ENCODE measurements at regions not wholly inside any gene's neighbourhood (a gene's known extent, or its start where the extent isn't known, plus 50 kb on each side); places are given as distances from the start of the nearest gene placed in this dataset.
"Not testable (repeated sequence)": the region's sequence is repeated elsewhere in the genome, so short reads cannot be mapped to it uniquely, and the experiment has no call there.

- H3K36me3 ChIP-seq (ENCODE audit: control insufficient read depth in 4 of 4, insufficient read depth in 3 of 4, low read depth in 1 of 4, low read length in 3 of 4); H3K4me1 ChIP-seq (ENCODE audit: control insufficient read depth in 4 of 4, insufficient read depth in 4 of 4, low read length in 3 of 4); DNase-seq (ENCODE audit: low spot score); H3K4me3 ChIP-seq (ENCODE audit: low read depth in 1 of 3, low read length in 3 of 3); H3K27me3 ChIP-seq (ENCODE audit: control insufficient read depth in 4 of 4, insufficient read depth in 4 of 4, low read length in 3 of 4); H3K27ac ChIP-seq (ENCODE audit: low read depth in 1 of 2, low read length in 2 of 2); H3K9ac ChIP-seq (ENCODE audit: low read depth in 1 of 2, low read length in 2 of 2); H3K9me3 ChIP-seq (ENCODE audit: control insufficient read depth in 4 of 4, low read length in 3 of 4): not testable (repeated sequence)
- WGBS, result 80% methylated on average over 7 of the region's 7 CpGs
Measured at GRCh38 chr6:137809895-137810553, 57.0 kb upstream of the TNFAIP3 start.

- Histone ChIP-seq H3K36me3 (ENCODE audit: control insufficient read depth in 4 of 4, insufficient read depth in 3 of 4, low read depth in 1 of 4, low read length in 3 of 4) (no peaks in the 10 kb centered on the region), H3K4me3 (ENCODE audit: low read depth in 1 of 3, low read length in 3 of 3) (no peak overlapping the region), H3K9ac (ENCODE audit: low read depth in 1 of 2, low read length in 2 of 2) (no peak overlapping the region), H3K27ac (ENCODE audit: low read depth in 1 of 2, low read length in 2 of 2) (peak overlapping the region in 1 of 2 donors; percentile 3), H3K4me1 (ENCODE audit: control insufficient read depth in 4 of 4, insufficient read depth in 4 of 4, low read length in 3 of 4) (peaks cover 0 to 5% (median 0%) of the 10 kb centered on the region in 4 donors), H3K9me3 (ENCODE audit: control insufficient read depth in 4 of 4, low read length in 3 of 4) (no peaks in the 10 kb centered on the region), H3K27me3 (ENCODE audit: control insufficient read depth in 4 of 4, insufficient read depth in 4 of 4, low read length in 3 of 4) (no peaks in the 10 kb centered on the region)
- WGBS, result 92% methylated on average over 4 of the region's 4 CpGs
- TF ChIP-seq HNF4A (conservative IDR thresholded peaks at IDR 0.05) (no peak), MAX (IDR thresholded peaks at IDR 0.05) (no peak), NR2F2 (IDR thresholded peaks at IDR 0.05) (no peak), SP1 (IDR thresholded peaks at IDR 0.05) (no peak), YY1 (IDR thresholded peaks at IDR 0.05) (no peak), JUND (IDR thresholded peaks at IDR 0.05) (no peak), REST (IDR thresholded peaks at IDR 0.05) (no peak), GABPA (IDR thresholded peaks at IDR 0.05 in 1 of 2, conservative IDR thresholded peaks at IDR 0.05 in 1 of 2) (no peak), FOXA2 (IDR thresholded peaks at IDR 0.05) (no peak), TAF1 (conservative IDR thresholded peaks at IDR 0.05) (no peak), RXRA (IDR thresholded peaks at IDR 0.05) (no peak)
- TF ChIP-seq, protein P1, sequence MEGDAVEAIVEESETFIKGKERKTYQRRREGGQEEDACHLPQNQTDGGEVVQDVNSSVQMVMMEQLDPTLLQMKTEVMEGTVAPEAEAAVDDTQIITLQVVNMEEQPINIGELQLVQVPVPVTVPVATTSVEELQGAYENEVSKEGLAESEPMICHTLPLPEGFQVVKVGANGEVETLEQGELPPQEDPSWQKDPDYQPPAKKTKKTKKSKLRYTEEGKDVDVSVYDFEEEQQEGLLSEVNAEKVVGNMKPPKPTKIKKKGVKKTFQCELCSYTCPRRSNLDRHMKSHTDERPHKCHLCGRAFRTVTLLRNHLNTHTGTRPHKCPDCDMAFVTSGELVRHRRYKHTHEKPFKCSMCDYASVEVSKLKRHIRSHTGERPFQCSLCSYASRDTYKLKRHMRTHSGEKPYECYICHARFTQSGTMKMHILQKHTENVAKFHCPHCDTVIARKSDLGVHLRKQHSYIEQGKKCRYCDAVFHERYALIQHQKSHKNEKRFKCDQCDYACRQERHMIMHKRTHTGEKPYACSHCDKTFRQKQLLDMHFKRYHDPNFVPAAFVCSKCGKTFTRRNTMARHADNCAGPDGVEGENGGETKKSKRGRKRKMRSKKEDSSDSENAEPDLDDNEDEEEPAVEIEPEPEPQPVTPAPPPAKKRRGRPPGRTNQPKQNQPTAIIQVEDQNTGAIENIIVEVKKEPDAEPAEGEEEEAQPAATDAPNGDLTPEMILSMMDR (IDR thresholded peaks at IDR 0.05; ENCODE audit: low read depth, low read length, missing input control), result no peak
- DNase-seq (ENCODE audit: low spot score), result no peak
Measured at GRCh38 chr6:137810554-137811120, 56.4 kb upstream of the TNFAIP3 start.
